Effector memory CD4-positive, alpha-beta T cell (primary cell): ENCODE measurements at regions not wholly inside any gene's neighbourhood (a gene's known extent, or its start where the extent isn't known, plus 50 kb on each side); places are given as distances from the start of the nearest gene placed in this dataset.

Experiments
- DNase-seq, 3 donors: peaks; one replicate each; pipeline ENCODE4 v3.0.0-alpha.2; 2020
- H3K27ac ChIP-seq: 2 replicates; pipeline ENCODE4 v1.7.0; 2013; ENCODE audit warnings: mild to moderate bottlenecking, low read length, moderate library complexity; ENCODE audit not compliant: insufficient read depth, poor library complexity, severe bottlenecking
- H3K27me3 ChIP-seq: replicated peaks from 2 replicates; pipeline ENCODE4 v1.7.0; 2013; ENCODE audit warnings: mild to moderate bottlenecking, low read length; ENCODE audit not compliant: insufficient read depth, control insufficient read depth, poor library complexity, severe bottlenecking
- H3K36me3 ChIP-seq: 2 replicates; pipeline ENCODE4 v1.7.0; 2013; ENCODE audit warnings: mild to moderate bottlenecking, low read length, moderate library complexity; ENCODE audit not compliant: control insufficient read depth, insufficient read depth
- H3K4me1 ChIP-seq: 2 replicates; pipeline ENCODE4 v1.7.0; 2013; ENCODE audit warnings: low read length, mild to moderate bottlenecking; ENCODE audit not compliant: control insufficient read depth, insufficient read depth, poor library complexity, severe bottlenecking
- H3K4me3 ChIP-seq: 2 replicates; pipeline ENCODE4 v1.7.0; 2013; ENCODE audit warnings: low read length, low read depth, mild to moderate bottlenecking; ENCODE audit not compliant: insufficient read depth, poor library complexity, severe bottlenecking
- H3K9me3 ChIP-seq: 2 replicates; pipeline ENCODE4 v1.7.0; 2013; ENCODE audit warnings: mild to moderate bottlenecking, low read length, moderate library complexity; ENCODE audit not compliant: control insufficient read depth

DNA sequence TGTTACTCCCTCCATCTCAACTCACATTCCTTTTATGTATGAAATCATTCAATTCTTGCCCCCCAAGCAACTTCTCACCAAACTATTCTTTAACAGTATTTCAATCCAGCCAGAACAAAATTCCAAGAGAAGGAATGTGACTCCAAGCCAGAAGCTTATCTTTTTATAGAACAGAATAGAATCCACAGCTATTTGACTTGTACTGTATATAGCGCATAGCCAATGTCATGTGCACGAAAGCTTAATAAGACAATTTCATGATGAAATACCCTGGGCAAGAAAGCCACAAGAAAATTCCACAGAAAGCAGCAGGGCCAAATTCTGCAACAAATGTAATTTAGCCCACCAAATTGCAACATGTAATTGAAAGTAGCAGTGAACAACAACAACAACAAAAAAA lies 127.6 kb upstream of the UBE2E2 start:
- DNase-seq: no peak
- H3K4me1 ChIP-seq: no peaks in the 10 kb centered on the region
- no peaks in the 10 kb centered on the region for H3K36me3 ChIP-seq
- no peak overlapping the region for H3K4me3 ChIP-seq
- H3K27ac ChIP-seq: no peak overlapping the region
- no peaks in the 10 kb centered on the region for H3K9me3 ChIP-seq
- H3K27me3 ChIP-seq: no peaks in the 10 kb centered on the region

- Histone ChIP-seq H3K36me3 (no peaks in the 10 kb centered on the region), H3K27me3 (no peaks in the 10 kb centered on the region), H3K4me3 (no peak overlapping the region), H3K4me1 (no peaks in the 10 kb centered on the region), H3K9me3 (no peaks in the 10 kb centered on the region), H3K27ac (no peak overlapping the region)
- no peak for DNase-seq
Observed at GRCh38 chr3:23076437-23076836, 126.7 kb upstream of the UBE2E2 start.

DNA sequence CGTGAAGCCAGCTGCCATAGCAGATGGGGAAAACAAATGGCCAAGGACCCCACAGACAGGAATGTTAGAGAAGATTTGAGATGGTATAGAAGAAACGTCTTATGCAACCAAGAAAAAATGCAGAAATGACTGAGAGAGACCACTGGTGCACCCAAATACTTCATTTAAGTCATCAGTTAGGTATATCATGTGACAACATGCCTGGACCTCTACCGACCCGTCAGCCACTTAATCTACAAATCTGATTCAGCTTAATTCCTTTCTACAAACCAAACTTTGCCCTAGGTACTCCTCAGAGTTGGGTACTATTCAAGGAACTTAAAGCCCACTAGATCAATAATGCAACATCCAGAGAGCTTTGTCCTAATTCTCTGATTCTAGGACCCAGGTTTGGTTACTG lies 126.0 kb upstream of the UBE2E2 start:
- Histone ChIP-seq H3K27ac (no peak overlapping the region), H3K9me3 (no peaks in the 10 kb centered on the region), H3K36me3 (no peaks in the 10 kb centered on the region), H3K27me3 (no peaks in the 10 kb centered on the region), H3K4me1 (no peaks in the 10 kb centered on the region), H3K4me3 (no peak overlapping the region)
- DNase-seq: no peak

GRCh38 chr3:23078735-23079134 lies 124.4 kb upstream of the UBE2E2 start:
- no peaks in the 10 kb centered on the region for H3K27me3 ChIP-seq
- H3K27ac ChIP-seq: no peak overlapping the region
- no peak for DNase-seq
- no peaks in the 10 kb centered on the region for H3K4me1 ChIP-seq
- no peaks in the 10 kb centered on the region for H3K9me3 ChIP-seq
- no peaks in the 10 kb centered on the region for H3K36me3 ChIP-seq
- H3K4me3 ChIP-seq: no peak overlapping the region

DNA sequence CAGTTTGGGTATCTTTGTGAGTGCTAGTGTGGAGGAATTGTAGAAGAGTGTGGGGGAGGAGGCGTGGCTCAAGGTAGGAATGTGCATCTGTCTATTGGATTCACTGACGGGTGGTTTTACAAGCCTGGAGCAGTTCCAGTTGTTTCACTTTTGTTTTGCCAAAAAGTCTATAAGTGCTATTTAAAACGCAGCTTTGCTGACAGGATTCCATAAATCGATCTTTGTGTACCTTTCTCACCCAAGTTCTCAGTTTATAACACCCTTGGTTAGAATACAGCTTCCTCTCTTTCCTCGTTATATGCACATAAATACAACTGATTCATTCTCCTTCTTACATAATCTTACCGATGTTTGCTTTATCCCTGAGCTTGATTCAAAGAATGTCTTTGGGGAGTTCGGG lies 123.2 kb upstream of the UBE2E2 start:
- DNase-seq: no peak
- Histone ChIP-seq H3K27me3 (no peaks in the 10 kb centered on the region), H3K36me3 (no peaks in the 10 kb centered on the region), H3K4me3 (no peak overlapping the region), H3K4me1 (no peaks in the 10 kb centered on the region), H3K9me3 (no peaks in the 10 kb centered on the region), H3K27ac (no peak overlapping the region)

DNA sequence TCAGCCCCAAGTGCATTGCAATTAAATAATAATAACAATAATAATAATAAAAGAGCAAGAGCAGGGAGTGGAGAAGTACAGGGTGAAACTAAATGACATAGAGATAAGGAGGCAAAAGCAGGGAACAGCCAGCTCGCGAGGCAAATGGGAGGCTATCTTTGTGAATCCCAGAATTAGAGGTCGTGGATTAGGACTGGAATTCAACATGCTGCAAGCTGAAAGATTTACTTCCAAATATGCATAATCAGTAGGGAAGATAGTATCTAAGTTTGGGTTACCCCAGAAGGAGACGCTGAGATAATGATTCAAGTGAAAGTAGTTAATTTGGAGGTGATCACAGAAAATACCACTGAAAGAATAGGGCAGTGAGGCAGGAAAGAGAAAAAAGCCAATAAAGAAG lies 119.4 kb upstream of the UBE2E2 start:
- DNase-seq: no peak

DNA sequence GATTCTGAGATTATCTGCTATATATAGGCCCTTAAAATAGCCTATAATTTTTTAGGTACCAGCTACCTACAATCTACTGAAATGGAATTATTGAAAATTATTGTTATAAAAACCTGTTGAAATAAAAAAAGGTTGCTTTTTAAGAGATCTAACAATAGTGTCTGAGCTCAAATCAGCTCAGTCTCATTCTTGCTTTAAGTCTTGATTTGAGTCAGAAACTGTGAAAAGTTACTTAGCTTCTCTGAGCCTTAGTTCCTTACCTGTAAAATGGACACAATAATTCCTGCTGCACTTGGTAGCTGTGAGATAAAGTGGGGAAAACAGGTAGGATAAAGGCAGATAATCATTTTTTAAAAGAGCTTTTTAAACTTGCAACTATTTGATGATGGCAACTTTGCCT lies 118.8 kb upstream of the UBE2E2 start:
- DNase-seq: no peak
- Histone ChIP-seq H3K9me3 (no peaks in the 10 kb centered on the region), H3K27ac (no peak overlapping the region), H3K27me3 (no peaks in the 10 kb centered on the region), H3K4me1 (no peaks in the 10 kb centered on the region), H3K36me3 (no peaks in the 10 kb centered on the region), H3K4me3 (no peak overlapping the region)

More for the DNA sequence above, 119.4 kb upstream of the UBE2E2 start:
- no peak overlapping the region for H3K27ac ChIP-seq
- H3K4me3 ChIP-seq: no peak overlapping the region
- no peaks in the 10 kb centered on the region for H3K27me3 ChIP-seq
- no peaks in the 10 kb centered on the region for H3K36me3 ChIP-seq
- no peaks in the 10 kb centered on the region for H3K4me1 ChIP-seq
- H3K9me3 ChIP-seq: no peaks in the 10 kb centered on the region

- H3K27me3 ChIP-seq: no peaks in the 10 kb centered on the region
Observed at GRCh38 chr3:23085261-23085660, 117.9 kb upstream of the UBE2E2 start.

DNA sequence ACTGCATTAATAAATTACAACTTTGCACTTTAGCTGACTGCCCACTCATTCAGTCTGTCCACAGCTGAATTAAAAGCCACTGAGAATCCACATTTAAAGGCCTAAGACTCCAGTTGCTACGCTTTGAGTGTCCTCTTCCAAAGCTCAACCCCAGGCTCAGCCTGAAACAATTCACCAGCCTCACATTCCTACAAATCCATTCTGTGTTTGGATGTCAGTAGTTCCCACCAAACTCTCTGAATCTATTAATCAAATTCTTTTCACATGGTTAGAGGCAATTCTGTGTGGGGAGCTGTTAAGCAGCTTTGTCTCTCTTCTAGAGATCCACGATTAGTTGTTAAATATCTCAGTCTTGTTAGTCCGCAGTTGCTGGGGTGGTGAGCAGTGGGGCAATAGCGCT lies 116.8 kb upstream of the UBE2E2 start:
- Histone ChIP-seq H3K36me3 (no peaks in the 10 kb centered on the region), H3K4me1 (no peaks in the 10 kb centered on the region), H3K27ac (no peak overlapping the region)

More at GRCh38 chr3:23085261-23085660, 117.9 kb upstream of the UBE2E2 start:
- Histone ChIP-seq H3K36me3 (no peaks in the 10 kb centered on the region), H3K4me1 (no peaks in the 10 kb centered on the region), H3K9me3 (no peaks in the 10 kb centered on the region), H3K4me3 (no peak overlapping the region), H3K27ac (no peak overlapping the region)
- no peak for DNase-seq

GRCh38 chr3:23086831-23087230 lies 116.3 kb upstream of the UBE2E2 start:
- no peak overlapping the region for H3K27ac ChIP-seq
- no peaks in the 10 kb centered on the region for H3K27me3 ChIP-seq
- DNase-seq: no peak
- H3K4me1 ChIP-seq: no peaks in the 10 kb centered on the region
- H3K36me3 ChIP-seq: no peaks in the 10 kb centered on the region
- H3K4me3 ChIP-seq: no peak overlapping the region
- no peaks in the 10 kb centered on the region for H3K9me3 ChIP-seq

More for the DNA sequence above, 116.8 kb upstream of the UBE2E2 start:
- no peaks in the 10 kb centered on the region for H3K9me3 ChIP-seq
- H3K27me3 ChIP-seq: no peaks in the 10 kb centered on the region
- H3K4me3 ChIP-seq: no peak overlapping the region
- DNase-seq: no peak

DNA sequence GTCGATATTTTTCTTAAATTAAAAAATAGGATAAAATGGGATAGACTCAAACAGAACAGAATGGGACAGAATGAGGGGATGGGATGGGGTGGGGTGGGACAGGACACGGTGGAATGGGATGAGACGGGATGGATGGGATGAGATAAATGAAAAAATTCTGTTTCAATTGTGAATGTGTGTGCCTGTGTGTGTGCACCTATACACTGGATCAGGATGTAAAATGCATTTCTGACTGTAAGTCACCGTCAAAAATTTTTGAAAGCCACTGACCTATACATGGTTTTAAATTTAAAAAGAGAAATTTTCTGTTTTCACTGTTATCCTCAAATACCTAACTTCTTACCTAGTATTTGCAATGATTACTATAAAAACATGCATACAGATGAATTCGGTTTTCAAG lies 108.7 kb upstream of the UBE2E2 start:
- Histone ChIP-seq H3K27me3 (no peaks in the 10 kb centered on the region), H3K36me3 (no peaks in the 10 kb centered on the region), H3K4me1 (no peaks in the 10 kb centered on the region), H3K9me3 (no peaks in the 10 kb centered on the region), H3K27ac (no peak overlapping the region), H3K4me3 (no peak overlapping the region)
- DNase-seq: no peak
